Glomerular endothelial cell (primary cell): ENCODE measurements at regions not wholly inside any gene's neighbourhood (a gene's known extent, or its start where the extent isn't known, plus 50 kb on each side); places are given as distances from the start of the nearest gene placed in this dataset.

Experiments
- DNase-seq: peaks from one replicate; pipeline ENCODE4 v3.0.0-alpha.2; 2011; ENCODE audit warnings: low read depth, low spot score; ENCODE audit errors: extremely low read depth

DNA sequence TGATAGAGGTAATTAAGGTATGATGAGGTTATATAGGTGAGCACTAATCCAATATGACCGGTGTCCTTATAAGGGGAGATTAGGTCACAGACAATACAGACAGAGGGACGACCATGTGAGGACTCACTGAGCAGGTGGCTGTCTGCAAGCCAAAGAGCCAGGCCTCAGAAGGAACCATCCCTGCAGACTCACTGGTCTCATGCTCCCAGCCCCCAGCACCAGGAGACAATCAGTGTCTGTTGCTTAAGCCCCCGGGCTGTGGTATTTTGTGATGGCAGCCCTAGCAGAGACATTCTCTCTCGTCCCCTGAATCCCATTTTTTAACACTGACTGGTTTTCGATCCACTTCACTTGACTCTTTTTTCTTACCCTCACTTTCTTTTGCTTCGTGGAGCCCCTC is 51.9 kb upstream of the PABPC3 start:
- no peak for DNase-seq
